ENCODE measurements at regions not wholly inside any gene's neighbourhood (a gene's known extent, or its start where the extent isn't known, plus 50 kb on each side); places are given as distances from the start of the nearest gene placed in this dataset.

- Histone ChIP-seq H4K20me1 (ENCODE audit: control insufficient read depth, insufficient read depth, low read depth, low read length) (no peaks in the 10 kb centered on the region), H3K27me3 (ENCODE audit: control insufficient read depth, low read length) (no peaks in the 10 kb centered on the region), H3F3A (ENCODE audit: control insufficient read depth, insufficient read depth) (no peaks in the 10 kb centered on the region), H3K4me3 (ENCODE audit: low read length) (no peak overlapping the region), H3K4me2 (ENCODE audit: low read length) (no peak overlapping the region), H3K36me3 (ENCODE audit: control insufficient read depth, low read length) (no peaks in the 10 kb centered on the region), H3K27ac (ENCODE audit: low read depth, low read length) (no peak overlapping the region), H3K9me3 (ENCODE audit: control insufficient read depth, insufficient read depth, low read length) (no peaks in the 10 kb centered on the region), H3K4me1 (ENCODE audit: control insufficient read depth, low read length) (no peaks in the 10 kb centered on the region), H3K79me2 (ENCODE audit: control insufficient read depth, low read length) (no peaks in the 10 kb centered on the region), H3K9me2 (replicated peaks; ENCODE audit: control insufficient read depth, low read length) (no peaks in the 10 kb centered on the region)
- no peak for TF ChIP-seq EZH2phosphoT487 (IDR thresholded peaks at IDR 0.05; ENCODE audit: borderline replicate concordance, low read length)
- TF ChIP-seq CTCF (IDR thresholded peaks at IDR 0.05; ENCODE audit: low read depth, low read length, poor library complexity, severe bottlenecking): no peak
These were observed 876.3 kb downstream of the FAM181B start for GRCh38 chr11:81857386-81857785.

- TF ChIP-seq EZH2phosphoT487 (IDR thresholded peaks at IDR 0.05; ENCODE audit: borderline replicate concordance, low read length): no peak
- H3K79me2 ChIP-seq (ENCODE audit: control insufficient read depth, low read length): no peaks in the 10 kb centered on the region
- no peak overlapping the region for H3K4me2 ChIP-seq (ENCODE audit: low read length)
- H3K4me3 ChIP-seq (ENCODE audit: low read length): no peak overlapping the region
- H3K4me1 ChIP-seq (ENCODE audit: control insufficient read depth, low read length): no peaks in the 10 kb centered on the region
- no peaks in the 10 kb centered on the region for H3K27me3 ChIP-seq (ENCODE audit: control insufficient read depth, low read length)
- H3K9me3 ChIP-seq (ENCODE audit: control insufficient read depth, insufficient read depth, low read length): no peaks in the 10 kb centered on the region
- no peaks in the 10 kb centered on the region for H4K20me1 ChIP-seq (ENCODE audit: control insufficient read depth, insufficient read depth, low read depth, low read length)
- no peaks in the 10 kb centered on the region for H3F3A ChIP-seq (ENCODE audit: control insufficient read depth, insufficient read depth)
- no peak overlapping the region for H3K27ac ChIP-seq (ENCODE audit: low read depth, low read length)
- no peaks in the 10 kb centered on the region for H3K9me2 ChIP-seq (replicated peaks; ENCODE audit: control insufficient read depth, low read length)
- H3K36me3 ChIP-seq (ENCODE audit: control insufficient read depth, low read length): no peaks in the 10 kb centered on the region
These were observed 879.9 kb downstream of the FAM181B start for GRCh38 chr11:81853791-81854190.

GRCh38 chr11:81852896-81853295 is 880.8 kb downstream of the FAM181B start:
- Histone ChIP-seq H3K9me2 (replicated peaks; ENCODE audit: control insufficient read depth, low read length) (no peaks in the 10 kb centered on the region), H4K20me1 (ENCODE audit: control insufficient read depth, insufficient read depth, low read depth, low read length) (no peaks in the 10 kb centered on the region), H3K27me3 (ENCODE audit: control insufficient read depth, low read length) (no peaks in the 10 kb centered on the region), H3K4me1 (ENCODE audit: control insufficient read depth, low read length) (no peaks in the 10 kb centered on the region), H3K4me3 (ENCODE audit: low read length) (no peak overlapping the region), H3F3A (ENCODE audit: control insufficient read depth, insufficient read depth) (no peaks in the 10 kb centered on the region), H3K79me2 (ENCODE audit: control insufficient read depth, low read length) (no peaks in the 10 kb centered on the region), H3K27ac (ENCODE audit: low read depth, low read length) (no peak overlapping the region), H3K4me2 (ENCODE audit: low read length) (no peak overlapping the region), H3K9me3 (ENCODE audit: control insufficient read depth, insufficient read depth, low read length) (no peaks in the 10 kb centered on the region), H3K36me3 (ENCODE audit: control insufficient read depth, low read length) (no peaks in the 10 kb centered on the region)
- no peak for TF ChIP-seq CTCF (IDR thresholded peaks at IDR 0.05; ENCODE audit: low read depth, low read length, poor library complexity, severe bottlenecking)

- Histone ChIP-seq H3K4me1 (ENCODE audit: control insufficient read depth, low read length) (no peaks in the 10 kb centered on the region), H3K9me2 (replicated peaks; ENCODE audit: control insufficient read depth, low read length) (no peaks in the 10 kb centered on the region)
These were observed 893.3 kb downstream of the FAM181B start for GRCh38 chr11:81840380-81840779.

More at GRCh38 chr11:81840380-81840779, 893.3 kb downstream of the FAM181B start:
- no peaks in the 10 kb centered on the region for H3K36me3 ChIP-seq (ENCODE audit: control insufficient read depth, low read length)
- H3K27ac ChIP-seq (ENCODE audit: low read depth, low read length): no peak overlapping the region
- no peaks in the 10 kb centered on the region for H4K20me1 ChIP-seq (ENCODE audit: control insufficient read depth, insufficient read depth, low read depth, low read length)
- no peak overlapping the region for H3K4me2 ChIP-seq (ENCODE audit: low read length)
- no peak overlapping the region for H3K4me3 ChIP-seq (ENCODE audit: low read length)
- H3K79me2 ChIP-seq (ENCODE audit: control insufficient read depth, low read length): no peaks in the 10 kb centered on the region
- H3K27me3 ChIP-seq (ENCODE audit: control insufficient read depth, low read length): no peaks in the 10 kb centered on the region
- no peak for TF ChIP-seq CTCF (IDR thresholded peaks at IDR 0.05; ENCODE audit: low read depth, low read length, poor library complexity, severe bottlenecking)
- TF ChIP-seq EZH2phosphoT487 (IDR thresholded peaks at IDR 0.05; ENCODE audit: borderline replicate concordance, low read length): no peak
- H3F3A ChIP-seq (ENCODE audit: control insufficient read depth, insufficient read depth): no peaks in the 10 kb centered on the region
- no peaks in the 10 kb centered on the region for H3K9me3 ChIP-seq (ENCODE audit: control insufficient read depth, insufficient read depth, low read length)
